HepG2 (cell line): ENCODE measurements at regions not wholly inside any gene's neighbourhood (a gene's known extent, or its start where the extent isn't known, plus 50 kb on each side); places are given as distances from the start of the nearest gene placed in this dataset.

Experiments
- ATAC-seq: fragments of 200-7000 bp; cut with Tn5 transposase; 3 replicates; pipeline ENCODE4 v1.9.1; 2020; ENCODE audit warnings: mild to moderate bottlenecking, moderate library complexity
- BruUV-seq: library from RNA; stranded (reverse); fragments of 400-500 nt; replicated peaks from 2 replicates; lab custom pipeline; 2021; lab: Mats Ljungman, UMichigan
- CTCF ChIA-PET: fragments of 300-600 bp; formaldehyde crosslinking; extraction: SDS; loops from one replicate; lab custom pipeline; 2021; ENCODE audit warnings: low total read pairs, inconsistent platforms, low intra/inter-chr PET ratio; lab: Yijun Ruan, JAX
- POLR2A ChIA-PET: fragments of 350-600 bp; sonication (Branson Sonifier 250); formaldehyde crosslinking; loops from one replicate; lab custom pipeline; 2020; ENCODE audit warnings: antibody characterized with exemption, inconsistent platforms; lab: Yijun Ruan, JAX
- DNase-seq: peaks from one replicate; pipeline ENCODE4 v3.0.0-alpha.2; 2015; ENCODE audit warnings: low spot score
- FAIRE-seq: peaks from 3 replicates; lab custom pipeline; 2011; peaks lifted over from hg19 to GRCh38; lab: Jason Lieb, UNC
- H2AFZ ChIP-seq: one replicate; pipeline ENCODE4 v1.6.1; 2011; ENCODE audit warnings: low read length, inconsistent platforms
- H3K27ac ChIP-seq: fragments of 300-600 bp; 3 replicates; pipeline ENCODE4 v1.8.0; 2011; ENCODE audit warnings: mixed run types, mild to moderate bottlenecking, mixed read lengths, low read length, inconsistent platforms; ENCODE audit not compliant: insufficient read depth; ENCODE audit errors: extremely low read length
- H3K27me3 ChIP-seq, 2 experiments: fragments of 200-600 bp in 1 of 2; 2 replicates in 1 of 2; 3 replicates in 1 of 2; pipeline versions ENCODE4 v1.6.0 to v1.8.0; 2011; ENCODE audit warnings: low read length in 2 of 2, mild to moderate bottlenecking in 2 of 2, moderate library complexity in 2 of 2, inconsistent platforms in 1 of 2; ENCODE audit not compliant: insufficient read depth in 2 of 2, control insufficient read depth in 1 of 2
- H3K36me3 ChIP-seq, 2 experiments: fragments of 200-600 bp in 1 of 2; replicated peaks in 1 of 2; 2 replicates in 1 of 2; 3 replicates in 1 of 2; pipeline versions ENCODE4 v1.5.1 to v1.8.0; 2011; ENCODE audit warnings: low read length in 2 of 2, inconsistent platforms in 1 of 2; ENCODE audit not compliant: insufficient read depth in 2 of 2, control insufficient read depth in 1 of 2
- H3K4me1 ChIP-seq: 2 replicates; pipeline ENCODE4 v1.5.1; 2012; ENCODE audit warnings: low read length, inconsistent platforms; ENCODE audit not compliant: insufficient read depth
- H3K4me2 ChIP-seq: 2 replicates; pipeline ENCODE4 v1.6.0; 2011; ENCODE audit warnings: low read depth, low read length, inconsistent platforms
- H3K4me3 ChIP-seq, 3 experiments: fragments of 200-600 bp in 1 of 3; sonication (generic), shearing (Covaris generic) in 1 of 3; replicated peaks in 1 of 3; 2 replicates each; pipeline ENCODE4 v1.5.1; 2011 to 2016; ENCODE audit warnings: low read length in 3 of 3, inconsistent platforms in 2 of 3, low read depth in 2 of 3, mild to moderate bottlenecking in 2 of 3, control low read depth in 1 of 3, mixed read lengths in 1 of 3; ENCODE audit not compliant: insufficient read depth in 1 of 3
- H3K79me2 ChIP-seq: one replicate; pipeline ENCODE4 v1.6.1; 2011; ENCODE audit warnings: low read length, inconsistent platforms; ENCODE audit not compliant: insufficient read depth
- H3K9ac ChIP-seq: 2 replicates; pipeline ENCODE4 v1.6.0; 2011; ENCODE audit warnings: mild to moderate bottlenecking, low read depth, low read length, inconsistent platforms; ENCODE audit not compliant: insufficient read depth
- H3K9me3 ChIP-seq: 2 replicates; pipeline ENCODE4 v1.5.1; 2012; ENCODE audit warnings: mild to moderate bottlenecking, low read length
- H4K20me1 ChIP-seq: 2 replicates; pipeline ENCODE4 v1.6.0; 2011; ENCODE audit warnings: inconsistent platforms, mild to moderate bottlenecking, low read length, moderate library complexity; ENCODE audit not compliant: insufficient read depth
- ASH2L ChIP-seq: fragments of 300-600, 200-600 bp; sonication (generic); IDR thresholded peaks from 2 replicates; pipeline ENCODE4 v1.7.0; 2017; ENCODE audit warnings: low read depth, mild to moderate bottlenecking, moderate library complexity, mixed read lengths, low read length; ENCODE audit not compliant: insufficient read length
- DNMT3B ChIP-seq: conservative IDR thresholded peaks from 2 replicates; pipeline ENCODE4 v1.6.1; 2016; ENCODE audit warnings: missing biosample characterization, control low read depth
- FUBP1 ChIP-seq: sonication (generic); formaldehyde crosslinking; IDR thresholded peaks from 2 replicates; pipeline ENCODE4 v1.5.1; 2020; ENCODE audit warnings: missing genetic modification reagents, mild to moderate bottlenecking, borderline replicate concordance
- JUND ChIP-seq: sonication (generic); formaldehyde crosslinking; IDR thresholded peaks from 2 replicates; pipeline ENCODE4 v1.8.0; 2022; ENCODE audit warnings: mild to moderate bottlenecking, missing genetic modification reagents
- MAFG ChIP-seq: sonication (generic); formaldehyde crosslinking; IDR thresholded peaks from 2 replicates; pipeline ENCODE4 v1.5.1; 2020; ENCODE audit warnings: mild to moderate bottlenecking, missing genetic modification reagents
- NFKB2 ChIP-seq: sonication (generic); formaldehyde crosslinking; IDR thresholded peaks from 2 replicates; pipeline ENCODE4 v1.4.0; 2020; ENCODE audit warnings: missing genetic modification reagents, borderline replicate concordance
- NR2C2 ChIP-seq: sonication (generic); formaldehyde crosslinking; IDR thresholded peaks from 2 replicates; pipeline ENCODE4 v1.4.0; 2020; ENCODE audit warnings: missing genetic modification reagents, mild to moderate bottlenecking, moderate library complexity, borderline replicate concordance
- RERE ChIP-seq: IDR thresholded peaks from 2 replicates; pipeline ENCODE4 v1.6.1; 2016; ENCODE audit warnings: low read depth, missing genetic modification reagents, missing compliant biosample characterization
- SMARCC2 ChIP-seq: fragments of 450-650 bp; IDR thresholded peaks from 2 replicates; pipeline ENCODE4 v1.6.1; 2017; ENCODE audit warnings: antibody characterized with exemption, mild to moderate bottlenecking
- ZNF230 ChIP-seq: sonication (generic); formaldehyde crosslinking; IDR thresholded peaks from 2 replicates; pipeline ENCODE4 v1.4.0; 2020; ENCODE audit warnings: mild to moderate bottlenecking, missing genetic modification reagents
- ZNF441 ChIP-seq: sonication (generic); formaldehyde crosslinking; IDR thresholded peaks from 2 replicates; pipeline ENCODE4 v1.7.0; 2021; ENCODE audit warnings: missing genetic modification reagents, borderline replicate concordance
- ZNF501 ChIP-seq: sonication (generic); formaldehyde crosslinking; IDR thresholded peaks from 2 replicates; pipeline ENCODE4 v1.5.1; 2020; ENCODE audit warnings: mild to moderate bottlenecking, moderate library complexity, missing genetic modification reagents
- ZNF549 ChIP-seq: sonication (generic); formaldehyde crosslinking; IDR thresholded peaks from 2 replicates; pipeline ENCODE4 v1.5.0; 2020; ENCODE audit warnings: missing genetic modification reagents
- ZNF552 ChIP-seq: sonication (generic); formaldehyde crosslinking; IDR thresholded peaks from 2 replicates; pipeline ENCODE4 v1.9.0; 2022; ENCODE audit warnings: missing genetic modification reagents, mild to moderate bottlenecking, borderline replicate concordance
- WGBS: methylation state at CpG from one replicate; pipeline ENCODE4 v1.1.6; 2017; ENCODE audit warnings: low lambda C conversion rate; 5-methylcytosine and 5-hydroxymethylcytosine counted together
- in situ Hi-C: cut with HindIII; loops from 2 replicates; pipeline ENCODE4 v1.10.0; 2017; ENCODE audit warnings: low pct_unique_long_range_greater_than_20kb; ENCODE audit not compliant: extremely low pct_ligation_motif_present
- intact Hi-C: fragments of 100-400 bp; cut with micrococcal nuclease; formaldehyde crosslinking; loops from one replicate; pipeline ENCODE4 v1.10.0; 2022; ENCODE audit not compliant: unreplicated experiment

- DNase-seq: no peak
- in situ Hi-C loops: no loop called here
- POLR2A ChIA-PET: no interaction called here
- intact Hi-C loops: no loop called here
- H3K9me3 ChIP-seq: no peaks in the 10 kb centered on the region
- CTCF ChIA-PET: no interaction called here
- peaks cover 11% of the 10 kb centered on the region for H3K4me1 ChIP-seq
- no peak overlapping the region for H3K4me3 ChIP-seq
- no peaks in the 10 kb centered on the region for H3K79me2 ChIP-seq
- no peak overlapping the region for H3K27ac ChIP-seq
- no peak overlapping the region for H2AFZ ChIP-seq
- no peaks in the 10 kb centered on the region for H4K20me1 ChIP-seq
- no peak for ATAC-seq
- no TSS peak for BruUV-seq
- FAIRE-seq: no peak
- 64% methylated on average over 3 of the region's 3 CpGs for WGBS
- peaks cover 0 to 7% of the 10 kb centered on the region in 2 experiments; a peak in 1 of 5 replicates for H3K27me3 ChIP-seq
- no peak overlapping the region for H3K4me2 ChIP-seq
- TF ChIP-seq NFKB2 (CRISPR knock-in tag) (no peak), MAFG (CRISPR knock-in tag) (no peak), SMARCC2 (no peak), ZNF501 (no peak), ZNF552 (CRISPR knock-in tag) (no peak), ZNF441 (no peak), FUBP1 (no peak), NR2C2 (CRISPR knock-in tag) (no peak), ZNF230 (no peak), ZNF549 (no peak), DNMT3B (CRISPR knock-in tag) (no peak), RERE (no peak), JUND (no peak), ASH2L (no peak)
- no peak overlapping the region for H3K9ac ChIP-seq
- H3K36me3 ChIP-seq: no peaks in the 10 kb centered on the region
Measured at GRCh38 chr12:95411057-95411456, 62.9 kb upstream of the METAP2 start.
